Hematopoietic multipotent progenitor cell treated with erythropoietin and hydrocortisone succinate and interleukin-3 and kit ligand, for 4 days (in vitro differentiated cells): ENCODE measurements at regions not wholly inside any gene's neighbourhood (a gene's known extent, or its start where the extent isn't known, plus 50 kb on each side); places are given as distances from the start of the nearest gene placed in this dataset.

Experiments used
- DNase-seq: peaks from one replicate; pipeline ENCODE4 v3.0.0-alpha.2; 2015

DNA sequence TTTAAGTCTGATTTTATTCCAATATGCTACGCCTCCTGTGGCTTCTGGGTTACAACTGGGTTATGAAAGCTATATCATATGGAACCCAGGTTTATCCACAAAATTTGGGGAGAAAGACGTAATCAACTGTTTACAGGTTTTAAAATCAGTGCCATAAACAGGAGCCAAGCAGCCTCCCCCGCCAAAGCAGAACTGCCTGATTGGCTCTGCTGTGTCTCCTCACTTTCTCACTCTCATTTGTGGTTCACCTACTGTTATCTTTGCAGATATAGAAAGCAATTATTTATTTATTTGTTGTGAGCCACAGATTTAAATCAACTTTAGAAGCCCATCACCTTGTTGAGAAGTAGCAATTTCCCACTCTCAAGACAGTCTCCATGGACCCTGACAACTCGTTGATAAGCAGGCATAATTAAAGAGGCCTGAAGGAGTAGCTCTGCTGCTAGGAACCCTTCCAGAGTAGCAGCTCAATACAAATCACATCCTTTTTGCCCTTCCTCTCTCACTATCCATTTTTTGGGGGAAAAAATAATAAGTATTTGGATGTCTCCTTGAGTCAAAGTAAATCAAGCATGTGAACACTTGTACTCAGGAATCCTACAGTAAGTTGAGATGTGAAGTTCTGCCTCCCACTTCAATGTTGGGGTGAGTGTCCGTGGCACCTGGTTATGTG is 191.0 kb upstream of the CCDC150 start:
- no peak for DNase-seq

DNA sequence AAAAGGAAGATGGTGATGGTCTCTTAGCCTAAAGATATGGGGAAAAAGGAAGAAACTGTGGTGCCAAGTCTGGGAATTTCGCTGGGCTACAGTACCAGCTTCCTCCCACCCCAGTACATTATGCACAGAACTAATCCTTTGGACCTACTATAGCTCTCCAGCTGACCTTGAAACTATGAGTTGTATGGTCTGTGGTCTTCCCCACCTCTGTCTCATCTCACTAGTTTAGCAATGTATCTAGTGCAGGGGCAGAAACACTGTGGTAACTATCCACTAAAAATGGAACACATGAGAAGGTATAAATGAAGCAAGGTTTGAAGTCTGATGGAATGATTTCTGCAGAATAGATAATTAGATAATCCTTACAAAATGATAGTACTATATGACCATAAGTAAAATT is 190.4 kb upstream of the CCDC150 start:
- no peak for DNase-seq

GRCh38 chr2:196452758-196453157 is 186.8 kb upstream of the CCDC150 start:
- DNase-seq = no peak

GRCh38 chr2:196453613-196454047 is 185.9 kb upstream of the CCDC150 start:
- peak; percentile 65 for DNase-seq

DNA sequence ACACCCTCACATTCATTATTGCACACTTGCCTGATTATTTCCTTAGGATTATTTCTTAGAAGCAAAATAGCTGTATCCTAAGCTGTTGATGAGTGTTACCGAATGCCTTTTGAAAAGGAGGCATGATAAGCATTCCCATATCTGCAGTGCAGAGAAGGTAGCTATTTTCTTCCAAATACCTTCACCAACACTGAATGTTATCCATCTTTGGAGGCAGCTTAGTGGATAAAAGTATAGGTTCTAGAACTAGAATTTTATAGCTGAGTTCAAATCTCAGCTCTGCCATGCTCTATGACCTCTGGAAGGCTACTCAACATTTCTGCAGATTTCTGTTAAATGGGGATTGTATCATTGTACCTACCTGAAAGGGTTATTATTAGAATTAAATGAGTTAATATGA is 185.0 kb upstream of the CCDC150 start:
- DNase-seq = no peak

GRCh38 chr2:196459539-196459938 is 180.0 kb upstream of the CCDC150 start:
- DNase-seq = peak; percentile 93

- DNase-seq = no peak
Measured at GRCh38 chr2:196463706-196464105, 175.8 kb upstream of the CCDC150 start.

GRCh38 chr2:196464311-196464710 is 175.2 kb upstream of the CCDC150 start:
- no peak for DNase-seq

DNA sequence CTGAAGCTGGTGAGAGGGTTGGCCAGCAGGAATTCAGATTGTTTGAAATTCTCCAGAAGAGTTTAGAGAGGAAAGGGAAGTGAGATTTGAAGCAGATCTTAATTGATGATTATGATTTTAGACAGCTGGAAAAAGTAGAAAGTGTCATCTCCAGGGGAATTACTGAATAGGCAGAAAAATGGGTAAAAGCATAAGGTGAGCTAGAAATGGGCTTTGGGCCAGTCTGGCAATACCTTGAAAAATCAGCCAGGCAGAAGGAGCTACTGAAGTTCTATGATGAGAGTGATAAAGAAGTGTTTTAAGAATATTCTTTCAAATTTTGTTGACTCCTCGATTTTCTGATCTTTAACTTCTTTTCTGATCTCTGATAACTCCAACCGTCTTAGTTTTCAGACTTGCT is 172.9 kb upstream of the CCDC150 start:
- no peak for DNase-seq

- DNase-seq = peak; percentile 14
Measured at GRCh38 chr2:196468394-196468793, 171.1 kb upstream of the CCDC150 start.

GRCh38 chr2:196473617-196474016 is 165.9 kb upstream of the CCDC150 start:
- no peak for DNase-seq

- no peak for DNase-seq
Measured at GRCh38 chr2:196475611-196476010, 163.9 kb upstream of the CCDC150 start.

GRCh38 chr2:196478588-196478987 is 160.9 kb upstream of the CCDC150 start:
- DNase-seq = no peak

DNA sequence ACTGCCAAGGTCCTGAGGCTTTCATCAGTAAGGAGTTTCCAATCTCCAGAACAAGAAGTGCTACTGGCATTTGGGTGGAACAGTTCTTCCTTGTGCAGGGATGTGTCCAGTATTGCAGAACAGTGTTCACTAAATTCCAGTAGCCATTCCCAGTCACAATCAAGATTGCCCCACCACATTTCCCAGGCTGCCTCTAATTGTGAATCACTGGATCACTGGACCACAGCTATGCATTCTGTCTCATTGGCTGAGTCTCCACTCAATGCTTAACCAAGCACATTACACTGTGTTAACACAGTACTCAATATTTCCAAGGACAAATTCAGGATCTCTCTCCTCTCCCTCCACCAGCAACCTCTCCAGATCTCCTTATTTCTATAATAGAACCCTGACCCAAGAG is 160.2 kb upstream of the CCDC150 start:
- DNase-seq = no peak

DNA sequence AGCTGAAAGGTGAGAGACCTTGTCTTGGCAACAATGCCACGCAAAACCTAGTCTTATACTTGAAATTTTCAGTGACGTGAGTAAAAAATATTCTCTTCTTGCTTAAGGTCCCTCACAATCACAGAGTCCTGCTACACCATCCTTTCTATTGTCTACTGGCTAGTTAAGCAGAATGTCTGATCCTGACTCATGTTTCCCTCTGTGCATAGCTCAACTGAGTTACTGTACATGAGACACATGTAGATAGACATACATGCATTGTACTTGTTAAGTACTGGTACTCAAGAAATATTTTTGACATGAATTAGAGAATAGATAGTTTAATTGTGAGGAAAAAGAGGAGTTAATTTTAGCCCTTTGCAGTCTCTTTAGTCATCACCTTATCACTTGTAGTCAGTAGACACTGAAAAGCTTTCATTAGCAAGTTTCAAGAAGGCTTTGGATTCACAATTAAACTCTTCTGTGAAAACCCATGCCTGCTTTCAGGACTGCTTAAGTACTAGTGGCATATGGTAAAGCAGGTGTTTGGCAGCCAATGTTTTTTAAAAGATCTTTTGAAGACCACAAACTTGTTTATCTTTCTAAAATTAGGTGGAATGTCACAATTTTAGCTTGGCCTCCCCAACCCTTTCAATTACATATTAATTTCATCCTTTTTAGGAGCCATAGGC is 158.7 kb upstream of the CCDC150 start:
- no peak for DNase-seq

- DNase-seq = no peak
Measured at GRCh38 chr2:196481324-196481697, 158.2 kb upstream of the CCDC150 start.

- peak; percentile 16 for DNase-seq
Measured at GRCh38 chr2:196482119-196483065, 157.1 kb upstream of the CCDC150 start.

GRCh38 chr2:196486146-196486545 is 153.4 kb upstream of the CCDC150 start:
- DNase-seq = no peak

DNA sequence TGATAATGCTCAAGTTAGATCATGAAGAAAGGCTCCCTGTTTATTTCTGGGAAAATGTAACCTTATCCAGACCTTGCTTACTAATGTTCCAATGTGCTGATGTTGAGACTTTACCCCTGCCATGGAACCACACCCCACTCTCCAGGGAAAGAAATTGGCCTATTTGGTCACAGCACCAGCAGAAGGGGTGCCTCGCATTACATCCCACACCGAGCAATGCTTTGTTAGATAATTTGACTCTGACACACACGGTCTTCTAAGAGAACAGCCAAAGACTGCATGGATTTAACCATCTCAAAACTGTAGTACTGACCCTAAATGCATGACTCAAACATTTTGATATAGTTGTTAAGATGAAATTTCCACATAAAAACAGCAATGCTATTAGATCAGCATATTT is 152.1 kb upstream of the CCDC150 start:
- DNase-seq = no peak

DNA sequence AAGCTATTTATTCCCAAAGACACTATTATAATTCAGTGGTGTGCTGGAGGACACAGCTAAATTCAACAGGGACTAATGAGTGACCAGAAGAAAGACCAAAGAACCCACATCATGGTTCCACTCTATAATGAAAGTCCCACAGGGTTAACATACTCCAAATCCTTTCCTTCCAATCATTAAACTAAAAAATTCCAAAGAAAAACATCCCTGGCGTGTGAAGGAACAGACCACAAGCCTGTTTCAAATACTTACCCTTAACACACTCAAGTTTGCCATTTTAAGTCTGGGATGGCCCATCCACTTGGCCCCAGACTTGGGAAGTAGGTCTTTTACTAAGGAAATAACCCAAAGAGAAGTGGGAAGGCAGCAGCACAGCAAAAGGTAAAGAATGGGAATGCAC is 150.1 kb upstream of the CCDC150 start:
- DNase-seq = no peak

DNA sequence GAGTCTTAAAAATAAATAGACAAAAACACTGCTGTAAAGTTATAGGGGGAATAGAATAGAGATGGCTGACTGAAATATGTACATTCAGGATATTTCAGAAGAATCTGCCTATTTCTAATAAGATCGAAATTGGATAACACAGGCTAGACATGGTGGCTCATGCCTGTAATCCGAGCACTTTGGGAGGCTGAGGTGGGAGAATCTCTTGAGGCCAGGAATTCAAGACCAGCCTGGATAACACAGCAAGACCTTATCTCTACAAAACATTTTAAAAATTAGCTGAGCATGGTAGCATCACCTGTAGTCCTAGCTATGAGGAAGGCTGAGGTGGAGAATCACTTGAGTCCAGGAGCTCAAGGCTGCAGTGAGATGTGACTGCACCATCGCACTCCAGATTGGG is 146.6 kb upstream of the CCDC150 start:
- DNase-seq = no peak

- no peak for DNase-seq
Measured at GRCh38 chr2:196498962-196499361, 140.6 kb upstream of the CCDC150 start.

DNA sequence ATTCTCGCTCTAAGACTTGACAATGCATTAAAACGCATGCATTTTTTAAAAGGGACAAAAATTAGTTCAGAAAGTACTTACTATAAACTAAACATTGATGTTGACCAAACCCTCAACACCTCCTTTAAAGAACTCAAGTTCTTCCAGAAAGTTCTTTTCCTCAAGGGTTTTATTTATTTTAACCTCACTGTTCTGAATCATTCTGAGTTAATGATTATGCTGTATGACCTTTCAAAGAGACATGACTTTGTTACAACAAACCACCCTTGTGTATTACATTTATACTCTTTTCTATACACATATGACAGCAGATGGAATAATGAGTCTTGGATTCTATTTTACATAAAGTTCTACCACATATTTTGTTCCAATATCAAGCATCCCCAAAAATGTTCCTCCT is 139.8 kb upstream of the CCDC150 start:
- DNase-seq = no peak
